GM19240 (cell line): ENCODE measurements at regions not wholly inside any gene's neighbourhood (a gene's known extent, or its start where the extent isn't known, plus 50 kb on each side); places are given as distances from the start of the nearest gene placed in this dataset.
"Not testable (repeated sequence)": the region's sequence is repeated elsewhere in the genome, so short reads cannot be mapped to it uniquely, and the experiment has no call there.

Experiments
- DNase-seq: peaks from one replicate; pipeline ENCODE4 v3.0.0; 2011; ENCODE audit warnings: low spot score; ENCODE audit not compliant: insufficient read length

- DNase-seq: no peak
These were observed 68.4 kb upstream of the SSBP3 start for GRCh38 chr1:54474310-54475251.

- DNase-seq: no peak
These were observed 65.4 kb upstream of the SSBP3 start for GRCh38 chr1:54471588-54471987.

- not testable (repeated sequence) for DNase-seq
These were observed 63.2 kb upstream of the SSBP3 start for GRCh38 chr1:54469444-54469843.

- DNase-seq: not testable (repeated sequence)
These were observed 62.3 kb upstream of the SSBP3 start for GRCh38 chr1:54468288-54469084.

GRCh38 chr1:54465351-54465811 is 59.2 kb upstream of the SSBP3 start:
- no peak for DNase-seq

GRCh38 chr1:54464477-54465146 is 58.4 kb upstream of the SSBP3 start:
- DNase-seq: no peak

- no peak for DNase-seq
These were observed 57.9 kb upstream of the SSBP3 start for GRCh38 chr1:54464031-54464476.

- DNase-seq: no peak
These were observed 57.3 kb upstream of the SSBP3 start for GRCh38 chr1:54463259-54464030.

- DNase-seq: no peak
These were observed 56.5 kb upstream of the SSBP3 start for GRCh38 chr1:54462597-54463258.

- DNase-seq: no peak
These were observed 55.8 kb upstream of the SSBP3 start for GRCh38 chr1:54461731-54462596.

GRCh38 chr1:54460861-54461387 is 54.7 kb upstream of the SSBP3 start:
- no peak for DNase-seq

- DNase-seq: no peak
These were observed 54.2 kb upstream of the SSBP3 start for GRCh38 chr1:54460351-54460750.

- DNase-seq: no peak
These were observed 53.6 kb upstream of the SSBP3 start for GRCh38 chr1:54459726-54460191.

- no peak for DNase-seq
These were observed 52.9 kb upstream of the SSBP3 start for GRCh38 chr1:54459140-54459539.

- DNase-seq: no peak
These were observed 50.8 kb upstream of the SSBP3 start for GRCh38 chr1:54456921-54457529.

- DNase-seq: no peak
These were observed 50.2 kb upstream of the SSBP3 start for GRCh38 chr1:54456361-54456760.
